Urinary bladder (tissue), 3 donors: ENCODE measurements at regions not wholly inside any gene's neighbourhood (a gene's known extent, or its start where the extent isn't known, plus 50 kb on each side); places are given as distances from the start of the nearest gene placed in this dataset.
A peak's percentile ranks its signal among the peaks of the same experiment; 100 is the strongest.

Experiments
- DNase-seq: peaks from one replicate; pipeline ENCODE4 v3.0.0-alpha.2; 2015; ENCODE audit errors: extremely low spot score
- H3K27ac ChIP-seq: one replicate; pipeline ENCODE4 v1.5.1; 2013; ENCODE audit warnings: low read depth, mild to moderate bottlenecking, moderate library complexity
- H3K36me3 ChIP-seq: one replicate; pipeline ENCODE4 v1.6.1; 2013; ENCODE audit warnings: mild to moderate bottlenecking, moderate library complexity; ENCODE audit not compliant: insufficient read depth
- H3K4me1 ChIP-seq: one replicate; pipeline ENCODE4 v1.6.1; 2013; ENCODE audit warnings: mild to moderate bottlenecking, moderate library complexity; ENCODE audit not compliant: insufficient read depth
- H3K4me3 ChIP-seq: one replicate; pipeline ENCODE4 v1.5.1; 2013; ENCODE audit warnings: low read depth, low read length
- WGBS: extraction: QIAGEN DNeasy Blood & Tissue Kit; methylation state at CpG from one replicate; pipeline ENCODE4 v1.1.7; 2013; 5-methylcytosine and 5-hydroxymethylcytosine counted together
- donor health status: healthy with polysubstance abuse.
- donor health status: healthy.

GRCh38 chr9:14560194-14560593 lies 133.0 kb downstream of the ZDHHC21 start:
- Histone ChIP-seq H3K4me3 (no peak overlapping the region), H3K27ac (no peak overlapping the region), H3K36me3 (no peaks in the 10 kb centered on the region), H3K4me1 (no peaks in the 10 kb centered on the region)
- WGBS, result 89% methylated on average over 2 of the region's 2 CpGs
- no peak for DNase-seq

DNA sequence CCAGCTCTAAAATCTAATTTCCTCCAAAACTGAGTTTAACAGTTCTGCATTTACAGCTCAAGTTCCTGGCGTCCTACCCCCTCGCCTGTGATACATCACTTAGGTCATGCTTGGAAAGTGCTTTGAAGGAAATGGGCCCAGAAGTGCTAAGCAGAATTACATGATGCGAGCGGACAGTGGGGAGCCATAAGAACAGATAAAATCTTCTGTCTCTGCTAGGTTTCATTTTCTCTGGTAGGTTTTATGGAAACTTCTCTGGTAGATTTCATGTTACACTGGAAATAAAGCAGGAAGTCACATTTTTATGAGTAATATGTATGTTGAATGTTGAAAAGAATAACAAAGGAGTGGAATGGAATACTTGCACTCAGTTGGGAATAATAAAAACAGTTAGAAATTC lies 138.3 kb downstream of the ZDHHC21 start:
- Histone ChIP-seq H3K27ac (no peak overlapping the region), H3K4me1 (no peaks in the 10 kb centered on the region), H3K36me3 (no peaks in the 10 kb centered on the region), H3K4me3 (no peak overlapping the region)
- WGBS, result 60% methylated on average over 4 of the region's 4 CpGs
- peak; percentile 53 for DNase-seq

GRCh38 chr9:14547245-14548060 lies 145.8 kb downstream of the ZDHHC21 start:
- no peak overlapping the region for H3K4me3 ChIP-seq
- WGBS, result 77% methylated on average over 5 of the region's 5 CpGs

GRCh38 chr9:14546693-14547092 lies 146.5 kb downstream of the ZDHHC21 start:
- Histone ChIP-seq H3K27ac (no peak overlapping the region), H3K4me3 (no peak overlapping the region), H3K4me1 (no peaks in the 10 kb centered on the region), H3K36me3 (no peaks in the 10 kb centered on the region)
- DNase-seq, result no peak
- 96% methylated on average over 4 of the region's 4 CpGs for WGBS

More at GRCh38 chr9:14547245-14548060, 145.8 kb downstream of the ZDHHC21 start:
- H3K4me1 ChIP-seq, result no peaks in the 10 kb centered on the region
- no peak for DNase-seq
- no peaks in the 10 kb centered on the region for H3K36me3 ChIP-seq
- no peak overlapping the region for H3K27ac ChIP-seq

DNA sequence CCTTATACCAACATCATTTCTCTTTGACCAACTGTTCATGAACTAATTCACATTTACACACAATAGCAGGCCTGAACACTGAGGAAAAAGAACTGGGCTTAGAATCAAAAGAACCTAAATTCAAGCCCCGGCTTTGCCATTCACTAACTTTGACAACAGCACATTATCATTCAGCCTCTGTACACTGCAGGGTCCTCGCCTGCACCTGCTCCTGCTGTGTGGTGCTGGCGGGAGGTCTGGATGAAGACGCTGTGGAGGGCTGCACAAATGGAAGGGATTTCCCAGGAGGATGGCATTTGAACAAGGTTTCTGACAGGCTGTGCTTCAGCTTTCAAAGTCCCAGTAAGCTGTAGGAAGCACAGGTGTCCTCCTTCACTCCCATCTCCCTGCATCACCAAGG lies 151.2 kb downstream of the ZDHHC21 start:
- no peak for DNase-seq
- 88% methylated on average over 4 of the region's 4 CpGs for WGBS
- Histone ChIP-seq H3K4me3 (no peak overlapping the region), H3K27ac (no peak overlapping the region), H3K36me3 (no peaks in the 10 kb centered on the region), H3K4me1 (no peaks in the 10 kb centered on the region)

DNA sequence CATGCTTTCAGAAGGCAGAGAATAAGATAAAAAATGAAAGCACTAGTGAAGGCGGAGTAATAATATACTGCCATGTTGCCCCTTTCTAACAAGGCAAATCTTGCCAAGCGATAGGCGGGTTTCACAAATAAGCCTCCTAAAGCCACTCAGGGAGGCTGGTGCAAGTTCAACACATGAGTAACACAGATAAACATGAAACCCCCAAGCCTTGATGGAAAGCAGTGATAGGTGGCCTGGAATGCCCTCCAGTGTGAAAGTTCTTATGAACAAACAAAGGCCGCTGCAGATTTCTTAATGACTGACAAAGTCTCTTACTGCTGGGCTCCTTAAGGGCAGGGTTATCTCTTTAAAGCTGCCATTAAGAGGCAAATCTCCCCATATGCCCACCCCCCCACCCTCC lies 154.7 kb downstream of the ZDHHC21 start:
- Histone ChIP-seq H3K27ac (no peak overlapping the region), H3K36me3 (no peaks in the 10 kb centered on the region), H3K4me1 (no peaks in the 10 kb centered on the region), H3K4me3 (no peak overlapping the region)
- no peak for DNase-seq
- WGBS, result 87% methylated on average over 4 of the region's 4 CpGs

GRCh38 chr9:14535161-14535955 lies 157.9 kb downstream of the ZDHHC21 start:
- no peak overlapping the region for H3K4me3 ChIP-seq
- no peak overlapping the region for H3K27ac ChIP-seq
- H3K4me1 ChIP-seq, result no peaks in the 10 kb centered on the region
- no peak for DNase-seq
- 56% methylated on average over 12 of the region's 12 CpGs for WGBS
- H3K36me3 ChIP-seq, result no peaks in the 10 kb centered on the region

DNA sequence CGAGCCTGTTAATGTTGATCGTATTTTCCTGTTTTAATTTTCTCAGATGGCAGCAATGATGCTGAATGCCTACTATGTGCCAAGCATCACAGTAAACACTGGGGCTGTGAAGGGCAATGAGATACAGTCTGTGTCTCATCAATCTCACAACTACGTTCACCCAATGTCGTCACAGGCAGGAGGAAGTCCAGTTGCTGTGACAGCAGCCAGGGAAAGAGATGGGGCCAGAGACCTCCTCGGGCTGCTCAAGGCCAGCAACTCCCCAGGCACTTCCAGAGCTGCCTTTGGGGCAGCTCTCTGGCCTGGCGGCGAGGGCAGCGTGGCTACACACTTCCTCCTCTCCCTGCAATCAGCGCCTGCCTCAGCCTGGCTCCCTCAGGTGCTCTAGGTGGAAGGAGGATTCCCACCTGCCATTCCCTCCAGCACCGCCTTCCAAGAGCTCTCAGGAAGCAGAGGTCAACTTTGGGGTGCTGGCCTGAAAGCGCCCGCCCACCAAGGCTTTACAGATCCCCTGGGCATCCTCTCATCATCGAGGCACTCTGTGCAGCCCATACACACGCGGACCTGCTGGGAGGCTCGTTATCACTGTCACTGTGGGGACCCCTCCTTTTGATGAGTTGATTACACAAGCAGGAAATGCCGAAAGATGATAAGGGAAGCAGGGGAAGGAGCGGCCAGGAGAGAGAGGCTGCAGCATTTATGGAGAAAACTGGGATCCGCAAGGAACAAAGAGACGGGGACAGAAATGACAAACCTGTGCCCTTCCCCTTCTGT lies 159.2 kb downstream of the ZDHHC21 start:
- no peaks in the 10 kb centered on the region for H3K36me3 ChIP-seq
- no peaks in the 10 kb centered on the region for H3K4me1 ChIP-seq
- no peak overlapping the region for H3K4me3 ChIP-seq
- H3K27ac ChIP-seq, result no peak overlapping the region
- 68% methylated on average over 20 of the region's 20 CpGs for WGBS
- DNase-seq, result no peak

- no peak overlapping the region for H3K4me3 ChIP-seq
- H3K27ac ChIP-seq, result no peak overlapping the region
- H3K36me3 ChIP-seq, result no peaks in the 10 kb centered on the region
- no peak for DNase-seq
- no peaks in the 10 kb centered on the region for H3K4me1 ChIP-seq
- WGBS, result 77% methylated on average over 7 of the region's 7 CpGs
Measured at GRCh38 chr9:14532456-14533115, 160.6 kb downstream of the ZDHHC21 start.

GRCh38 chr9:14531341-14532269 lies 161.6 kb downstream of the ZDHHC21 start:
- H3K4me1 ChIP-seq, result no peaks in the 10 kb centered on the region
- 80% methylated on average over 15 of the region's 15 CpGs for WGBS
- H3K27ac ChIP-seq, result no peak overlapping the region
- no peak for DNase-seq
- no peak overlapping the region for H3K4me3 ChIP-seq
- no peaks in the 10 kb centered on the region for H3K36me3 ChIP-seq

- Histone ChIP-seq H3K27ac (no peak overlapping the region), H3K36me3 (no peaks in the 10 kb centered on the region), H3K4me1 (no peaks in the 10 kb centered on the region), H3K4me3 (no peak overlapping the region)
- no peak for DNase-seq
- WGBS, result 91% methylated on average over 4 of the region's 4 CpGs
Measured at GRCh38 chr9:14530841-14531240, 162.4 kb downstream of the ZDHHC21 start.

DNA sequence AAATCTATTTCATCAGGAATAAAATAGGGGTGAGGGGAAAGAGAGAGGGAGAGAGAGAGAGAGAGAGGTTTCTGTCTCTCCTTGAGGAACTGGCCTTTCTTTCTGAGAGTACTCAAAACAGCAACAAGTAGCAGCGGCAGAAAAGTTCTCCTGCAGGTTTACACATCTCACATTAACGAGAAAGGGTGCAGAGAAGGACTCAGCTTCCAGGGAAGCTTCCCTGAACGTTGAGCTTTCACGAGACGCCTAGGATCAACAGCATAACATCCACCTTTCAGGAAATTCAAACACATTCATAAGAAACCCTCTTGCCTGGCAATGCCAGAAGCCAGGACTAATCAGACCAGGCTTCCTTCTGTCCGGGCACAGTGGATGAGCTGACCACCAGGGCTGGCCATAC lies 162.9 kb downstream of the ZDHHC21 start:
- Histone ChIP-seq H3K4me1 (no peaks in the 10 kb centered on the region), H3K36me3 (no peaks in the 10 kb centered on the region), H3K4me3 (no peak overlapping the region), H3K27ac (no peak overlapping the region)
- DNase-seq, result no peak
- WGBS, result 66% methylated on average over 6 of the region's 6 CpGs
